ENCODE measurements at regions not wholly inside any gene's neighbourhood (a gene's known extent, or its start where the extent isn't known, plus 50 kb on each side); places are given as distances from the start of the nearest gene placed in this dataset.
A peak's percentile ranks its signal among the peaks of the same experiment; 100 is the strongest.

DNA sequence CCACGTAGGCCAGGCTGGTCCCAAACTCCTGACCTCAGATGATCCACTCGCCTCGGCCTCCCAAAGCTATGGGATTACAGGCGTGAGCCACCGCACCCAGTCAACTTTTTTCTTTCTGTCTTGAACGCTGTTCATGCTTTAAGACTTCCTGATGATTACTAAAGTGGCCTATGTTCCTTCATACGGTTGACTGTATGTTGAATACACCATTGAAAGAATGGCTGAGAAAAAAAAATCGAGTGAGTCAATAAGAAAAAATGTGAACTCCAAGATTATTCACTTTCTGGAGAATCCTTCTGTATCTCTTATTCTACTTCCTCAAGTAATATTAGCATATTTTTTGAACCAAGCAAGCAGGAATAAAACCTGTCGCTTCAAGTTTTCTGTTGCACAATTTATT lies 955.0 kb downstream of the GATA3 start:
- TF ChIP-seq CTCF (conservative IDR thresholded peaks at IDR 0.05; ENCODE audit: control insufficient read depth, insufficient read depth, low read depth, low read length) = no peak
- DNase-seq (ENCODE audit: low read depth) = peak; percentile 19
- no peak overlapping the region for H3K4me3 ChIP-seq (ENCODE audit: control insufficient read depth, low read depth, low read length)

DNA sequence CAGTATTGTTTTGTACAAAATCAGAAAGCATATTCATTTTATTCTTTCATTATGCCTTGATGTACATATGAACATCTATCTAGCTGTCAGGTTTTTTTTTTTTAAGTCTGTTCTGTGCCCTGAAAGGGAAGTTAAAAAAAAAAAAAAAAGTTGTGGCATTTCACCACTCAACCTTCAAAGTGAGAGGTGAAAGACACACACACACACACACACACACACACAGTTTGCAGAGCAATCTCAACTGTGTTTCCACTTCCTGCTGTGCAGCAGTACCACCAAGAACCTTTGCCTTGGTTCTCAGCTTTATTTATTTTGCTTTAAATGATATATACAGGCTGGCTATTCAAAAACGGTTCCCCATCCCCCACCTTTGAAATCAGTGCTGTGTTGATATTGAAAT lies 955.6 kb downstream of the GATA3 start:
- H3K4me3 ChIP-seq (ENCODE audit: control insufficient read depth, low read depth, low read length) = no peak overlapping the region
- no peak for TF ChIP-seq CTCF (conservative IDR thresholded peaks at IDR 0.05; ENCODE audit: control insufficient read depth, insufficient read depth, low read depth, low read length)
- DNase-seq (ENCODE audit: low read depth) = no peak

- no peak overlapping the region for H3K4me3 ChIP-seq (ENCODE audit: control insufficient read depth, low read depth, low read length)
- DNase-seq (ENCODE audit: low read depth) = no peak
- TF ChIP-seq CTCF (conservative IDR thresholded peaks at IDR 0.05; ENCODE audit: control insufficient read depth, insufficient read depth, low read depth, low read length) = no peak
Measured at GRCh38 chr10:9010931-9011670, 956.6 kb downstream of the GATA3 start.

DNA sequence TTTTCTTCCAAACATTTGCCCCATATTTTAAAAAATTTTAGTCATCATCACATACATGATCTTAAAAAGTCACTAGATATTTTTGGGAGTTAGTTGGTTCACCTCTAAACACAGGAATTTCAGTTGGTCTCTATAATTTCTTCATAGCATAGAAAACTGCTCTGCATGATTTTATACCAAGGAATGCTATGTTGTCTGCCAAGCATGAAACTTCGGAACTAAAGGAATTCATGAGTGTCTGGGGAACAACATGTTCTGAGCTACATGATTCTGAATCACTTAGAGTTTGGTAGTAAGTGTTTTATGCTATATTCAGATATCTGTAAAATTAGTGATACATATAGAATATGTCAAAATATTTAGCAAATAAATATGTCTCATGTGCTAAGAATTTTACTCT lies 957.8 kb downstream of the GATA3 start:
- TF ChIP-seq CTCF (conservative IDR thresholded peaks at IDR 0.05; ENCODE audit: control insufficient read depth, insufficient read depth, low read depth, low read length) = no peak
- DNase-seq (ENCODE audit: low read depth) = peak; percentile 78
- H3K4me3 ChIP-seq (ENCODE audit: control insufficient read depth, low read depth, low read length) = no peak overlapping the region

- TF ChIP-seq CTCF (conservative IDR thresholded peaks at IDR 0.05; ENCODE audit: control insufficient read depth, insufficient read depth, low read depth, low read length) = no peak
- no peak overlapping the region for H3K4me3 ChIP-seq (ENCODE audit: control insufficient read depth, low read depth, low read length)
- DNase-seq (ENCODE audit: low read depth) = peak; percentile 37
Measured at GRCh38 chr10:9015005-9015404, 960.5 kb downstream of the GATA3 start.

DNA sequence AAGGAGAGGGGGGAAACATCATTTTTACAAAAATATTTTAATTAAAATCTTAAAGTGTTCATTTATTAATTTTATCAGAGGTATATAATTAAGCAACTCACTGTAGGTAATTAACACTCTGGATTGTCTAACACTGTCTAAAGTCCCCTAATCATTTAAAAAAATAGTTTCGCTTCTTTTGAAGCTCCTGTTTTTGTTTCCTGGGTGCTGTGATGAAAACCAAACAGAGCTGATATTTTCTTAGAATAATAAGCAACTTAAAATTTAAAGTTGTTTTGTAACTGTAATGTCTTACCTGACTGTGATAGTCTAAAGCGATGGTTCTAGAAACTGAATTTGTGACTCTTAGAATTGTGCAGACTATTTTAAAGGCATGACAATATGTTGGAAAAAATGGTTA lies 961.0 kb downstream of the GATA3 start:
- no peak for DNase-seq (ENCODE audit: low read depth)
- TF ChIP-seq CTCF (conservative IDR thresholded peaks at IDR 0.05; ENCODE audit: control insufficient read depth, insufficient read depth, low read depth, low read length) = no peak
- H3K4me3 ChIP-seq (ENCODE audit: control insufficient read depth, low read depth, low read length) = no peak overlapping the region

GRCh38 chr10:9016930-9017329 lies 962.4 kb downstream of the GATA3 start:
- no peak for DNase-seq (ENCODE audit: low read depth)
- TF ChIP-seq CTCF (conservative IDR thresholded peaks at IDR 0.05; ENCODE audit: control insufficient read depth, insufficient read depth, low read depth, low read length) = no peak
- no peak overlapping the region for H3K4me3 ChIP-seq (ENCODE audit: control insufficient read depth, low read depth, low read length)
